Natural killer cell (primary cell): ENCODE measurements at regions not wholly inside any gene's neighbourhood (a gene's known extent, or its start where the extent isn't known, plus 50 kb on each side); places are given as distances from the start of the nearest gene placed in this dataset.

Experiments
- ATAC-seq, 3 donors: fragments of 150-1000 bp in 2 of 3; fragments of 200-7000 bp in 1 of 3; cut with Tn5 transposase; 1 replicate in 1 of 3; 2 replicates in 2 of 3; pipeline ENCODE4 v1.10.0; 2021; ENCODE audit warnings: mild to moderate bottlenecking in 2 of 3, moderate library complexity in 2 of 3
- DNase-seq, 2 donors: peaks; one replicate each; pipeline versions ENCODE4 v3.0.0 to v3.0.0-alpha.2; 2013 to 2021; ENCODE audit warnings: mixed read lengths in 1 of 2
- H3K27ac ChIP-seq: one replicate; pipeline ENCODE4 v1.5.1; 2013; ENCODE audit warnings: mild to moderate bottlenecking, low read length
- H3K27me3 ChIP-seq: one replicate; pipeline ENCODE4 v1.6.1; 2013; ENCODE audit warnings: low read length; ENCODE audit not compliant: control insufficient read depth, insufficient read depth
- H3K36me3 ChIP-seq: one replicate; pipeline ENCODE4 v1.6.1; 2013; ENCODE audit warnings: low read length; ENCODE audit not compliant: control insufficient read depth, insufficient read depth
- H3K4me1 ChIP-seq: one replicate; pipeline ENCODE4 v1.6.1; 2013; ENCODE audit warnings: low read length; ENCODE audit not compliant: control insufficient read depth, insufficient read depth
- H3K4me3 ChIP-seq: one replicate; pipeline ENCODE4 v1.5.1; 2013; ENCODE audit warnings: low read length
- H3K9me3 ChIP-seq: one replicate; pipeline ENCODE4 v1.6.1; 2013; ENCODE audit warnings: low read length; ENCODE audit not compliant: control insufficient read depth, insufficient read depth
- H3K27ac Mint-ChIP-seq, 2 donors: one replicate each; pipeline ENCODE4 v1.8.0; 2022; ENCODE audit warnings: mild to moderate bottlenecking in 2 of 2, mixed read lengths in 2 of 2, moderate library complexity in 1 of 2
- H3K27me3 Mint-ChIP-seq, 2 donors: one replicate each; pipeline ENCODE4 v1.8.0; 2022; ENCODE audit warnings: low read depth in 2 of 2, mixed read lengths in 2 of 2
- H3K36me3 Mint-ChIP-seq: one replicate; pipeline ENCODE4 v1.8.0; 2022; ENCODE audit warnings: mixed read lengths
- H3K4me1 Mint-ChIP-seq, 2 donors: one replicate each; pipeline ENCODE4 v1.8.0; 2022; ENCODE audit warnings: mixed read lengths in 2 of 2
- H3K4me3 Mint-ChIP-seq: one replicate; pipeline ENCODE4 v1.8.0; 2022; ENCODE audit warnings: mild to moderate bottlenecking, moderate library complexity, mixed read lengths
- H3K9me3 Mint-ChIP-seq, 2 donors: one replicate each; pipeline ENCODE4 v1.8.0; 2022; ENCODE audit warnings: mixed read lengths in 2 of 2
- WGBS: methylation state at CpG from one replicate; pipeline ENCODE4 v1.1.7; 2013; ENCODE audit warnings: missing lambda C conversion rate; ENCODE audit not compliant: insufficient coverage; 5-methylcytosine and 5-hydroxymethylcytosine counted together
- intact Hi-C: fragments of 100-400 bp; cut with micrococcal nuclease; formaldehyde crosslinking; loops from one replicate; pipeline ENCODE4 v1.14.2; 2022
- TF ChIP-seq, protein P1 (sequence below): fragments of 200-600 bp; IDR thresholded peaks from one replicate; pipeline ENCODE4 v1.8.0; 2022; ENCODE audit warnings: antibody characterized with exemption

DNA sequence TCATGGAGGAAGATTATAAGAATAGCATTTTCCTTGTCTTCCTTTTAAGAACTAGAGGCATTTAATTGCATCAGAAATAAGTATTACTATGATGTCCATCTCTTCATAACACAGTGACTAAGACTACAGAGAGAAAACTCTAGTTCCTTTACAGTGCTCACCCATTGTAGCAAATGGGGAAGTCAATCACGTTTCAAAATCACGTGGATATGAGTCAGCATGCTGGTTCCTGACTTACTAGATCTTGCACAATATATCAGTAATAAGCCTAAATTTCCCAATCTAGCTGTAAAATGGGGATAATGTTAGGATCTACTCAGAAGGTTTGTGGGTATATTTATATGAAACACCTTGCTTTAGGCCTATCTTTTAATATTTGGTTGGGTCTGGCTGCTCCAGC lies 254.8 kb upstream of the EOMES start:
- intact Hi-C loops: no loop called here
- TF ChIP-seq, protein P1, sequence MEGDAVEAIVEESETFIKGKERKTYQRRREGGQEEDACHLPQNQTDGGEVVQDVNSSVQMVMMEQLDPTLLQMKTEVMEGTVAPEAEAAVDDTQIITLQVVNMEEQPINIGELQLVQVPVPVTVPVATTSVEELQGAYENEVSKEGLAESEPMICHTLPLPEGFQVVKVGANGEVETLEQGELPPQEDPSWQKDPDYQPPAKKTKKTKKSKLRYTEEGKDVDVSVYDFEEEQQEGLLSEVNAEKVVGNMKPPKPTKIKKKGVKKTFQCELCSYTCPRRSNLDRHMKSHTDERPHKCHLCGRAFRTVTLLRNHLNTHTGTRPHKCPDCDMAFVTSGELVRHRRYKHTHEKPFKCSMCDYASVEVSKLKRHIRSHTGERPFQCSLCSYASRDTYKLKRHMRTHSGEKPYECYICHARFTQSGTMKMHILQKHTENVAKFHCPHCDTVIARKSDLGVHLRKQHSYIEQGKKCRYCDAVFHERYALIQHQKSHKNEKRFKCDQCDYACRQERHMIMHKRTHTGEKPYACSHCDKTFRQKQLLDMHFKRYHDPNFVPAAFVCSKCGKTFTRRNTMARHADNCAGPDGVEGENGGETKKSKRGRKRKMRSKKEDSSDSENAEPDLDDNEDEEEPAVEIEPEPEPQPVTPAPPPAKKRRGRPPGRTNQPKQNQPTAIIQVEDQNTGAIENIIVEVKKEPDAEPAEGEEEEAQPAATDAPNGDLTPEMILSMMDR: no peak
- Mint-ChIP-seq H3K9me3 (peaks cover 0 to 2% of the 10 kb centered on the region in 2 donors), H3K36me3 (no peaks in the 10 kb centered on the region), H3K27ac (no peak overlapping the region), H3K4me3 (no peak overlapping the region), H3K27me3 (peaks cover 5 to 24% of the 10 kb centered on the region in 2 donors), H3K4me1 (peaks cover 0 to 6% of the 10 kb centered on the region in 2 donors)
- WGBS: no CpG with 5 or more reads among the region's 2 CpGs
- Histone ChIP-seq H3K4me1 (no peaks in the 10 kb centered on the region), H3K27me3 (no peaks in the 10 kb centered on the region), H3K36me3 (no peaks in the 10 kb centered on the region), H3K4me3 (no peak overlapping the region), H3K9me3 (no peaks in the 10 kb centered on the region), H3K27ac (no peak overlapping the region)
- DNase-seq (peak in 1 of 2 donors; percentile 6), ATAC-seq (no peak)

DNA sequence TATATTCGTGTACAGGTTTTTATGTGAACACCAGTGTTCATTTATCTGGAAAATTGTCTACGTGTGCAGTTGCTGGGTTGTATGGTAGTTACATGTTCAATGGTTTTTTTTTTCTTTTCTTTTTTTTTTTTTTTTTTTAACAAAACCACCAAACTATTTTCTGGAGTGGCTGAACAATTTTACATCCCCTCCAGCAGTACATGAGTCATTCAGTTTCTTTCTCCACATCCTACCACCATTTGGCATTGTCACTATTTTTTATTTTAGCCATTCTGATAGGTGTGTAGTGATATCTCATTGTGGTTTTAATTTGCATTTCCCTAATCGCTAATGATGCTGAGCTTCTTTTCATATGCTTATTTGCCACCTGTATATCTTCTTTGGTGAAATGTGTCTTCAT lies 256.3 kb upstream of the EOMES start:
- peaks cover 0 to 6% of the 10 kb centered on the region in 2 donors for H3K4me1 Mint-ChIP-seq
- TF ChIP-seq, protein P1: no peak
- no peaks in the 10 kb centered on the region for H3K27me3 ChIP-seq
- peaks cover 0 to 4% of the 10 kb centered on the region in 2 donors for H3K9me3 Mint-ChIP-seq
- H3K9me3 ChIP-seq: no peaks in the 10 kb centered on the region
- H3K27me3 Mint-ChIP-seq: peaks cover 5 to 28% of the 10 kb centered on the region in 2 donors
- WGBS: 80% methylated on average over 2 of the region's 3 CpGs
- H3K27ac ChIP-seq: no peak overlapping the region
- H3K36me3 Mint-ChIP-seq: no peaks in the 10 kb centered on the region
- no peak overlapping the region for H3K4me3 ChIP-seq
- no peak for ATAC-seq
- no peak overlapping the region for H3K27ac Mint-ChIP-seq
- intact Hi-C loops: no loop called here
- no peak overlapping the region for H3K4me3 Mint-ChIP-seq
- no peak for DNase-seq
- no peaks in the 10 kb centered on the region for H3K36me3 ChIP-seq
- H3K4me1 ChIP-seq: no peaks in the 10 kb centered on the region

DNA sequence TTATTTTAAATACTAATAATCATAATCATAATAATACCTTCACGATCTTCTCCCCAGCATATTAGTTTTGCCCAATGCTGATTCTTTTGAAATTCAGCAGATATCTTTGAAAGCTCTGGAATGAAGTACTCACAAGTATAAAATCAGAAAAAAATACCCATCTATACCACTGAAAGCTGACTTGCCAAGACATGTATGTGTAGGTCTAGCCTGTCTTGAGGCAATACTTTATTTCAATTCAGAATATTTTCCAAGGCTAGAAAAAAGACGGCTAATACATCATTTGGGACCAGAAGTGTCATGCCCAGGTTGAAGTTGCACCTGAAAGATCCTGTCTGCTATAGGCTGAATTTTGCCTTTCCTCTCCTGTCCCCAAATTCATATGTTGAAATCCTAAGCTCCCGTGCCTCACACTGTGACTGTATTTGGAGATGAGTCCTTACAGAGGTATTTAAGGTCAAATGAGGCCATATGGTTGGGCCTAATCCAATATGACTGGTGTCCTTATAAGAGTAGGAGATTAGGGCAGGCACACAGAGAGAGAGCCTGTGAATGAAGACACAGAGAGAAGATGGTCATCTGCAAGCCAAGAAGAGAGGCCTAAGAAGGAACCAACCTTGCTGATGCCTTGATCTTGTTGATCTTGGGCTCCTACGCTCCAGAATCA lies 255.9 kb upstream of the CMC1 start:
- Mint-ChIP-seq H3K9me3 (peaks cover 0 to 4% of the 10 kb centered on the region in 2 donors), H3K4me1 (peaks cover 0 to 6% of the 10 kb centered on the region in 2 donors), H3K27me3 (peaks cover 7 to 26% of the 10 kb centered on the region in 2 donors), H3K4me3 (no peak overlapping the region), H3K27ac (no peak overlapping the region), H3K36me3 (no peaks in the 10 kb centered on the region)
- DNase-seq (no peak), ATAC-seq (no peak)
- Histone ChIP-seq H3K36me3 (no peaks in the 10 kb centered on the region), H3K27me3 (no peaks in the 10 kb centered on the region), H3K4me1 (no peaks in the 10 kb centered on the region), H3K4me3 (no peak overlapping the region), H3K27ac (no peak overlapping the region), H3K9me3 (no peaks in the 10 kb centered on the region)
- TF ChIP-seq, protein P1: no peak
- 96% methylated on average over 4 of the region's 4 CpGs for WGBS
- intact Hi-C loops: no loop called here
